HUDEP-2 (cell line): ENCODE measurements at regions not wholly inside any gene's neighbourhood (a gene's known extent, or its start where the extent isn't known, plus 50 kb on each side); places are given as distances from the start of the nearest gene placed in this dataset.
A peak's percentile ranks its signal among the peaks of the same experiment; 100 is the strongest.

Experiments used
- DNase-seq, 76 experiments: peaks; one replicate each; lab custom pipeline; 2025; ENCODE audit not compliant: unreplicated experiment in 76 of 76; lab: John Stamatoyannopoulos, UW

GRCh38 chr18:39994498-39994897, 1960.5 kb upstream of the PIK3C3 start:
- no peak for DNase-seq

- DNase-seq = no peak
Measured at GRCh38 chr18:39991696-39992265, 1963.3 kb upstream of the PIK3C3 start.

GRCh38 chr18:39990540-39990939, 1964.5 kb upstream of the PIK3C3 start:
- DNase-seq = no peak

- DNase-seq = no peak
Measured at GRCh38 chr18:39976771-39977170, 1978.3 kb upstream of the PIK3C3 start.

- no peak for DNase-seq
Measured at GRCh38 chr18:39972521-39972920, 1982.5 kb upstream of the PIK3C3 start.

- DNase-seq = no peak
Measured at GRCh38 chr18:39969803-39970494, 1985.1 kb upstream of the PIK3C3 start.

- no peak for DNase-seq
Measured at GRCh38 chr18:39966275-39966674, 1988.8 kb upstream of the PIK3C3 start.

GRCh38 chr18:39962546-39962945, 1992.5 kb upstream of the PIK3C3 start:
- no peak for DNase-seq

- no peak for DNase-seq
Measured at GRCh38 chr18:39960550-39960949, 1994.5 kb upstream of the PIK3C3 start.

- DNase-seq = no peak
Measured at GRCh38 chr18:39959839-39960238, 1995.2 kb upstream of the PIK3C3 start.

- no peak for DNase-seq
Measured at GRCh38 chr18:39958876-39959275, 1996.2 kb upstream of the PIK3C3 start.

- no peak for DNase-seq
Measured at GRCh38 chr18:39952816-39953215, 2002.2 kb upstream of the PIK3C3 start.

- no peak for DNase-seq
Measured at GRCh38 chr18:39951142-39951720, 2003.8 kb upstream of the PIK3C3 start.

GRCh38 chr18:39946623-39947061, 2008.4 kb upstream of the PIK3C3 start:
- peak in 1 of 76 experiments; percentile 21 for DNase-seq

- no peak for DNase-seq
Measured at GRCh38 chr18:39945076-39945475, 2010.0 kb upstream of the PIK3C3 start.

- DNase-seq = no peak
Measured at GRCh38 chr18:39942702-39943101, 2012.3 kb upstream of the PIK3C3 start.

GRCh38 chr18:39938676-39939608, 2016.1 kb upstream of the PIK3C3 start:
- DNase-seq = no peak

- no peak for DNase-seq
Measured at GRCh38 chr18:39935598-39935997, 2019.4 kb upstream of the PIK3C3 start.

- DNase-seq = no peak
Measured at GRCh38 chr18:39918847-39919246, 2036.2 kb upstream of the PIK3C3 start.

- DNase-seq = no peak
Measured at GRCh38 chr18:39913672-39914366, 2041.2 kb upstream of the PIK3C3 start.

GRCh38 chr18:39911716-39912115, 2043.3 kb upstream of the PIK3C3 start:
- DNase-seq = no peak
